Ishikawa (cell line): ENCODE measurements at regions not wholly inside any gene's neighbourhood (a gene's known extent, or its start where the extent isn't known, plus 50 kb on each side); places are given as distances from the start of the nearest gene placed in this dataset.

ENCODE experiments used
- CEBPB ChIP-seq: IDR thresholded peaks from 2 replicates; pipeline ENCODE4 v1.6.1; 2012
- CREB1 ChIP-seq: IDR thresholded peaks from 2 replicates; pipeline ENCODE4 v1.6.1; 2012; ENCODE audit warnings: low read depth
- EGR1 ChIP-seq: IDR thresholded peaks from 2 replicates; pipeline ENCODE4 v1.6.1; 2012
- EP300 ChIP-seq: IDR thresholded peaks from 2 replicates; pipeline ENCODE4 v1.6.1; 2012; ENCODE audit warnings: borderline replicate concordance
- FOXM1 ChIP-seq: IDR thresholded peaks from 2 replicates; pipeline ENCODE4 v1.6.1; 2012; ENCODE audit warnings: low read depth, borderline replicate concordance
- MAX ChIP-seq: IDR thresholded peaks from 2 replicates; pipeline ENCODE4 v1.6.1; 2012
- NFIC ChIP-seq: IDR thresholded peaks from 2 replicates; pipeline ENCODE4 v1.6.1; 2012
- RAD21 ChIP-seq: IDR thresholded peaks from 2 replicates; pipeline ENCODE4 v1.6.1; 2012; ENCODE audit warnings: low read depth
- REST ChIP-seq: IDR thresholded peaks from 2 replicates; pipeline ENCODE4 v1.6.1; 2012; ENCODE audit warnings: low read depth, mild to moderate bottlenecking
- TAF1 ChIP-seq: IDR thresholded peaks from 2 replicates; pipeline ENCODE4 v1.6.1; 2012; ENCODE audit warnings: low read depth, mild to moderate bottlenecking
- TCF12 ChIP-seq: IDR thresholded peaks from 2 replicates; pipeline ENCODE4 v1.6.1; 2012; ENCODE audit warnings: low read depth
- TEAD4 ChIP-seq: IDR thresholded peaks from 2 replicates; pipeline ENCODE4 v1.6.1; 2012
- USF1 ChIP-seq: IDR thresholded peaks from 2 replicates; pipeline ENCODE4 v1.6.1; 2012
- YY1 ChIP-seq: IDR thresholded peaks from 2 replicates; pipeline ENCODE4 v1.6.1; 2012; ENCODE audit warnings: low read depth
- ZBTB7A ChIP-seq: IDR thresholded peaks from 2 replicates; pipeline ENCODE4 v1.6.1; 2012; ENCODE audit warnings: low read depth

- TF ChIP-seq TCF12 (no peak), EP300 (no peak), YY1 (no peak)
These were observed 64.9 kb upstream of the KLHL29 start for GRCh38 chr2:23320058-23320457.

GRCh38 chr2:23321751-23322150 is 63.2 kb upstream of the KLHL29 start:
- TF ChIP-seq MAX (no peak), TAF1 (no peak), NFIC (no peak), EP300 (no peak), RAD21 (no peak)

- TF ChIP-seq MAX = no peak
- no peak for TF ChIP-seq EGR1
These were observed 62.3 kb upstream of the KLHL29 start for GRCh38 chr2:23322567-23323197.

- TF ChIP-seq TCF12 (no peak), EGR1 (no peak), EP300 (no peak), CEBPB (no peak), ZBTB7A (no peak), TEAD4 (no peak), USF1 (no peak), REST (no peak), CREB1 (no peak), RAD21 (no peak), YY1 (no peak), TAF1 (no peak)
These were observed 61.6 kb upstream of the KLHL29 start for GRCh38 chr2:23323198-23323916.

GRCh38 chr2:23323917-23324680 is 60.9 kb upstream of the KLHL29 start:
- TF ChIP-seq RAD21 = no peak
- TF ChIP-seq CEBPB = no peak
- TF ChIP-seq TEAD4 = no peak
- TF ChIP-seq MAX = no peak
- TF ChIP-seq FOXM1 = no peak
- TF ChIP-seq TAF1 = no peak
- no peak for TF ChIP-seq REST
- TF ChIP-seq CREB1 = no peak
- TF ChIP-seq TCF12 = no peak
- no peak for TF ChIP-seq NFIC
- no peak for TF ChIP-seq USF1
- no peak for TF ChIP-seq EP300
- no peak for TF ChIP-seq EGR1
- TF ChIP-seq ZBTB7A = no peak

GRCh38 chr2:23326330-23326729 is 58.6 kb upstream of the KLHL29 start:
- TF ChIP-seq ZBTB7A = no peak
- no peak for TF ChIP-seq REST
- TF ChIP-seq TCF12 = no peak
- no peak for TF ChIP-seq EP300
- no peak for TF ChIP-seq RAD21
- no peak for TF ChIP-seq YY1
- no peak for TF ChIP-seq CREB1
- no peak for TF ChIP-seq TEAD4
- TF ChIP-seq NFIC = no peak
- no peak for TF ChIP-seq CEBPB
- TF ChIP-seq EGR1 = no peak
- TF ChIP-seq FOXM1 = no peak
- no peak for TF ChIP-seq USF1
- no peak for TF ChIP-seq TAF1
- TF ChIP-seq MAX = no peak
